Right atrium auricular region (tissue), 2 donors: ENCODE measurements at regions not wholly inside any gene's neighbourhood (a gene's known extent, or its start where the extent isn't known, plus 50 kb on each side); places are given as distances from the start of the nearest gene placed in this dataset.

Experiments used
- DNase-seq: peaks from one replicate; pipeline ENCODE4 v3.0.0-alpha.2; 2019; ENCODE audit warnings: low spot score
- H3K27ac ChIP-seq, 2 donors: fragments of 200-600 bp; sonication (generic); 1 replicate in 1 of 2; 2 replicates in 1 of 2; pipeline ENCODE4 v1.5.1; 2016 to 2019
- H3K27me3 ChIP-seq, 2 donors: fragments of 200-600 bp; sonication (generic); one replicate each; pipeline versions ENCODE4 v1.5.1 to v1.6.0; 2017 to 2019
- H3K36me3 ChIP-seq: fragments of 200-600 bp; sonication (generic); one replicate; pipeline ENCODE4 v1.5.1; 2016
- H3K4me1 ChIP-seq, 2 donors: fragments of 200-600 bp; sonication (generic); one replicate each; pipeline versions ENCODE4 v1.5.1 to v1.6.0; 2017 to 2019
- H3K4me3 ChIP-seq, 2 donors: fragments of 200-600 bp; sonication (generic); 1 replicate in 1 of 2; 2 replicates in 1 of 2; pipeline ENCODE4 v1.5.1; 2017 to 2019; ENCODE audit warnings: mild to moderate bottlenecking in 1 of 2, moderate library complexity in 1 of 2
- H3K9me3 ChIP-seq, 2 donors: fragments of 200-600 bp; sonication (generic); one replicate each; pipeline ENCODE4 v1.5.1; 2019
- TF ChIP-seq, protein P1 (sequence below), 2 donors: fragments of 200-600 bp; sonication (generic); IDR thresholded peaks; one replicate each; pipeline ENCODE4 v1.5.1; 2019; ENCODE audit warnings: antibody characterized with exemption in 2 of 2

DNA sequence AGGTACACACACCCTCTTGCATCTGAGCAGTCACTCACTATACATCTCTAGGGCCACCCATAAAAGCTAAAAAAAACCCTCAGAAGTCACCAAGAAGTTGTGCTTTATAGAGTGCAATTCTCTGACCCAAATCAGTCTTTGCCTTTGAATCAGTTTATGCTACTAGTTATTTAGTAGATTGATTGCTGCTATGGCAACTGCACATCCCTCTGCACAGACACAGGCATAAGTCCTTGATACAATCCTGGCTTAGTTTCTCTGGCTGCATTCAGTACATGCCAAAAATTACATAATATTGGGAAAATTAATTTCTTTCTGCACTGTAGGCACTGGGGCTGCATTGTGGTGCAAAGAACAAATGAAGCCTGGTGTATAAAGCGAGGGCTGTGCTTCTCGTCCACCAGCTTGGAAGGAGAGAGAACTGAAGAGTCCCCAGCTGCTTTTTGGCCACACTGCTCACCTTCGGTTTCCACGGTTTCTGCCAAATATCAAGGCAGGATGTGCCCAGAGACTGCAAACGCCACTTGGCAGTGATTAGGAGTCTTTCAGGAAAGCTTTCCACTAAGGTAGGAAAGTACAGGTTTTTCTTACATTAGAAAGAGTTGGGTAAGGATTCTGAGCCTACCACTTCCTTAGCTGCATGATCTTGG lies 258.4 kb downstream of the ELAVL2 start:
- no peaks in the 10 kb centered on the region for H3K27me3 ChIP-seq

DNA sequence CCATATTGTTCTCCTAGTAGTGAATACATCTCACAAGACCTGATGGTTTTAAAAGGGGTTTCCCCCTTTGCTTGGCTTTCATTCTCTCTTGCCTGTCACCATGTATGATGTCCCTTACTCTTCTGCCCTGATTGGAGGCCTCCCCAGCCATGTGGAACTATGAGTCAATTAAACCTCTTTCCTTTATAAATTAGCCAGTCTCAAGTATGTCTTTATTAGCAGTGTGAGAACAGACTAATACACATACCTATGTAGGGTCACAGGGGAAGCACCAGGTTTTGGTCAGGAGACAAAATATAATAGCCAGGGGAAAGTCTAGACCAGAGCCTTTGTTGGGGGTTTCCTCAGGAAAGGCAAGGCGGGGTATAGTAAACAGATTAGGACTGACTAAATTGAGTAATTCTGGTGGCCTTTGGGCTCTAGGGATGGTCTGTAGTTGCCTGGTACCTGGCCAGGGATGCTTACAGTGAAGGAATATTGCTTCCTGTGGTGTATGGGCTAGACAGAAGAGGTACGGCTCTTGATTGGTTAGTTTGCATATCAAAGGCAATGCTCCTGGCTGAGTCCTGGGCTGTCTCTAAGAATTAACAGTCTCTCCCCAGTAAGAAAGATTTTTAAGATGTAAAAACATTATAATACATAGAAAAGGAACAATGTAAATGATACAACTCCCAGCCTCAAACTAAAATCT lies 254.5 kb downstream of the ELAVL2 start:
- TF ChIP-seq, protein P1, sequence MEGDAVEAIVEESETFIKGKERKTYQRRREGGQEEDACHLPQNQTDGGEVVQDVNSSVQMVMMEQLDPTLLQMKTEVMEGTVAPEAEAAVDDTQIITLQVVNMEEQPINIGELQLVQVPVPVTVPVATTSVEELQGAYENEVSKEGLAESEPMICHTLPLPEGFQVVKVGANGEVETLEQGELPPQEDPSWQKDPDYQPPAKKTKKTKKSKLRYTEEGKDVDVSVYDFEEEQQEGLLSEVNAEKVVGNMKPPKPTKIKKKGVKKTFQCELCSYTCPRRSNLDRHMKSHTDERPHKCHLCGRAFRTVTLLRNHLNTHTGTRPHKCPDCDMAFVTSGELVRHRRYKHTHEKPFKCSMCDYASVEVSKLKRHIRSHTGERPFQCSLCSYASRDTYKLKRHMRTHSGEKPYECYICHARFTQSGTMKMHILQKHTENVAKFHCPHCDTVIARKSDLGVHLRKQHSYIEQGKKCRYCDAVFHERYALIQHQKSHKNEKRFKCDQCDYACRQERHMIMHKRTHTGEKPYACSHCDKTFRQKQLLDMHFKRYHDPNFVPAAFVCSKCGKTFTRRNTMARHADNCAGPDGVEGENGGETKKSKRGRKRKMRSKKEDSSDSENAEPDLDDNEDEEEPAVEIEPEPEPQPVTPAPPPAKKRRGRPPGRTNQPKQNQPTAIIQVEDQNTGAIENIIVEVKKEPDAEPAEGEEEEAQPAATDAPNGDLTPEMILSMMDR (IDR thresholded peaks at IDR 0.05): no peak
- Histone ChIP-seq H3K4me3 (no peak overlapping the region), H3K4me1 (no peaks in the 10 kb centered on the region), H3K9me3 (no peaks in the 10 kb centered on the region), H3K27ac (no peak overlapping the region), H3K36me3 (no peaks in the 10 kb centered on the region), H3K27me3 (no peaks in the 10 kb centered on the region)
- no peak for DNase-seq

More for the DNA sequence above, 258.4 kb downstream of the ELAVL2 start:
- no peaks in the 10 kb centered on the region for H3K36me3 ChIP-seq
- DNase-seq: no peak
- no peaks in the 10 kb centered on the region for H3K4me1 ChIP-seq
- no peaks in the 10 kb centered on the region for H3K9me3 ChIP-seq
- no peak overlapping the region for H3K4me3 ChIP-seq
- H3K27ac ChIP-seq: no peak overlapping the region
- TF ChIP-seq, protein P1 (IDR thresholded peaks at IDR 0.05): no peak

DNA sequence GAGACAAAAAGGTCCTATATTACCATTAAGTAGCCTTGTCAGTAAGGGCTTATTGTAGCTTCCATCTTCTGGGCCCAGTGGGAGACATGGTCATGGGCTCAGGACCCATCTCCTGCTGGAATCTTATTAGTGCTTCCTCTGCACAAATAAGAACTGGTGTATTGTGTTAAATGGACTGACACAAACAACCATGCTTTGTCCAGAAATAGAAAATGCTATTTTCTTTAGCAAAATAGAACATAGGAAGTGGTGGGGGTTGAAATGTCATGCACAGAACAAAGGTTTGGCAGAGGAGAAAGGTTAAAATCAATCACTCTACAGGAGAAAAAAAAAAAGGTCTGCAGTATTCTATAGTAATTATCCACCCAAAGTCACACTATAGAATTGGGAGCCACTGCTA lies 252.2 kb downstream of the ELAVL2 start:
- no peak overlapping the region for H3K27ac ChIP-seq
- no peaks in the 10 kb centered on the region for H3K36me3 ChIP-seq
- H3K27me3 ChIP-seq: no peaks in the 10 kb centered on the region
- no peak for DNase-seq
- TF ChIP-seq, protein P1 (IDR thresholded peaks at IDR 0.05): no peak
- H3K4me1 ChIP-seq: no peaks in the 10 kb centered on the region
- no peak overlapping the region for H3K4me3 ChIP-seq
- no peaks in the 10 kb centered on the region for H3K9me3 ChIP-seq

DNA sequence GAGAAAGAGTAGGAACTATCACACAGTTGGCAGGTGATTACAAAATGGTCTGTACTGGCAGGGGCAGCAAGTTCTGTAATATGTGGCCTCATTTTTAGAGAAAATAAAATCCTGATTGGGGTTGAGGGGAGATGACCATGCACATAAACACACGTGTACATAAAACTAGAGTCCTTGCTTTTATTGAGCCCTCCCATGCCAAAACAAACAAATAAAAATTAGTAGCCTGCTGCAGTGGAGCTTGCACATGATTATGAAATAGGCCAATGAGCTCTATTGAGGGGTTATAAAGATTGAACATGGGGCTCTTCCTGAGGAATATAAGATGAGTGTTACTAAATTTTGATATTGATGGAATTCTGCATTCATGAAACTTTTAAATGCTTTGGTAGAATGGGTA lies 248.4 kb downstream of the ELAVL2 start:
- Histone ChIP-seq H3K4me1 (no peaks in the 10 kb centered on the region), H3K36me3 (no peaks in the 10 kb centered on the region), H3K27me3 (no peaks in the 10 kb centered on the region), H3K9me3 (no peaks in the 10 kb centered on the region), H3K27ac (no peak overlapping the region), H3K4me3 (no peak overlapping the region)
- DNase-seq: no peak
- TF ChIP-seq, protein P1 (IDR thresholded peaks at IDR 0.05): no peak

DNA sequence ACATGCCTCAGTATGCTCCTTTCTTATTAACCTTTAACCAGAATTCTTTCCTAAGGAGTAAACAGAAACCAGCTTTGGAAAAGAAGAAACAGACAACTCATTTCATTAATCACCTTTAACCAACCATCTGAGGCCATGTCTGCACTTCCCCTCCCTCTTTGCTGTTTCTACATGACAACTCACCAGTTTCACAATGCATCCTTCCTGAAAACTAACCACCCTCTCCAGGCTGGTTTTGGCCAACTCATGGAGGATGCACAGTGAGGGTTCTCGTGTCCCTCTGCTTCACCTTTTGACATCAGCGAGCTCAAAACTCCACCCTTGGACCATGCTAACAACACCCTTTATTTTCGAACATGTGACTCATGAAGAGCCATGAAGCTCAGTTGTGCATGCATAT lies 244.1 kb downstream of the ELAVL2 start:
- Histone ChIP-seq H3K9me3 (no peaks in the 10 kb centered on the region), H3K27ac (no peak overlapping the region), H3K4me3 (no peak overlapping the region), H3K4me1 (peaks cover 0 to 7% of the 10 kb centered on the region in 2 donors), H3K27me3 (no peaks in the 10 kb centered on the region), H3K36me3 (no peaks in the 10 kb centered on the region)
- DNase-seq: no peak
- TF ChIP-seq, protein P1 (IDR thresholded peaks at IDR 0.05): no peak
